ENCODE measurements at regions not wholly inside any gene's neighbourhood (a gene's known extent, or its start where the extent isn't known, plus 50 kb on each side); places are given as distances from the start of the nearest gene placed in this dataset.
"Not testable (repeated sequence)": the region's sequence is repeated elsewhere in the genome, so short reads cannot be mapped to it uniquely, and the experiment has no call there.

DNA sequence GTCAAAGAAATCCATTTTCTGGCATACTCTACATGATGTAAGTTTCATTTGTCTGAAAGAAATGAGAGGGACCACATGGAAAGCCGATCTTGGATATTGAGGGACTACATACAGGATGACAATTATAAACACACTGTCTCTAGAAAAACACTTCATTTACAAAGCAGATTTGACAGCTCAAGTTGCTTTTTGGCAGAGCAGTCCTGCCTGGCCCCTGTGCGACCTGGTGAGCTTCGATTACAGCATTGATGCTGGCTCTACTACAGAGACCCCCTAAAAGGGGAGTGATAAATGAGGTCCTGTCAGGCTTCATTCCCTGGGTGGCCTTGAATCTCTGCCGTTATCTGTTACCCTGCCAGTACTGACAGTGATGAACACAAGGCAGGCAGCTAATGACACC, 215.2 kb upstream of the NOCT start:
- DNase-seq (ENCODE audit: low read depth): no peak

- no peak for DNase-seq (ENCODE audit: low read depth)
These were observed 217.2 kb upstream of the NOCT start for GRCh38 chr4:138798404-138798803.

GRCh38 chr4:138797646-138798045, 217.9 kb upstream of the NOCT start:
- no peak for DNase-seq (ENCODE audit: low read depth)

DNA sequence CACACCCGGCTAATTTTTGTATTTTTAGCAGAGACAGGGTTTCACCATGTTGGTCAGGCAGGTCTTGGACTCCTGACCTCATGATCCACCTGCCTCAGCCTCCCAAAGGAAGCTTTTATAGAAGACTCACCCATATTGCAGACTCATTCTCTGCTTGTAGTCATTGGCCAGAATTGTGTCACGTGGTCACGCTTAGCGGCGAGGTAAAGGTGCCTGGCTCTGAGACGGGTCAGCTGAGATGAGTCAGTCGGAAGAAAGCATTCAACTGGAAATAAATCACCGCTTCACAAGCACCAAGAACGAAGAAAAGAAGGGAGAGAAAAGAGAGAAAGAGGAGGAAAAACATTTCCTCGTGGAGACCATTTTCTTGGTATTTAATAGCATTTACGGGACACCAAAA, 218.8 kb upstream of the NOCT start:
- DNase-seq (ENCODE audit: low read depth): no peak

GRCh38 chr4:138790706-138791340, 224.8 kb upstream of the NOCT start:
- DNase-seq (ENCODE audit: low read depth): no peak

- DNase-seq (ENCODE audit: low read depth): no peak
These were observed 225.8 kb upstream of the NOCT start for GRCh38 chr4:138789796-138790195.

DNA sequence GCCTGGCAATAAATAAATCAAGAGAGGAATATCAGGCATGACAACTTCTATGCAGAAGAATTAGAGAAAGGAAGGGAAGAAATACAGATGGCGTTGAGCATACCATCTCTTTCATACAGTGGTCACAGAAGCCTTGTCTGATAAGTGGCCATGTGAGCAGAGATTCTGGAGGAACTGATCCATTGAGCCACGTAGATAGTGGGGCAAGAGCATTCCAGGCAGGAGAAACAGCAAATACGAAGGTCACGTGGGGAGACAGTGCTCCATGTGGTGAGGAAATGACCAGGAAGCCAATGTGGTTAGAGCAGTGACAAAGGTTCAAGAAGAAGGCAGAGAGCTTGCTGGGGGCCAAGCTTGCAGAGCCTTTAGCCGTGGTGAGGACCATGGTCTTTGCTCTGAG, 226.7 kb upstream of the NOCT start:
- no peak for DNase-seq (ENCODE audit: low read depth)

DNA sequence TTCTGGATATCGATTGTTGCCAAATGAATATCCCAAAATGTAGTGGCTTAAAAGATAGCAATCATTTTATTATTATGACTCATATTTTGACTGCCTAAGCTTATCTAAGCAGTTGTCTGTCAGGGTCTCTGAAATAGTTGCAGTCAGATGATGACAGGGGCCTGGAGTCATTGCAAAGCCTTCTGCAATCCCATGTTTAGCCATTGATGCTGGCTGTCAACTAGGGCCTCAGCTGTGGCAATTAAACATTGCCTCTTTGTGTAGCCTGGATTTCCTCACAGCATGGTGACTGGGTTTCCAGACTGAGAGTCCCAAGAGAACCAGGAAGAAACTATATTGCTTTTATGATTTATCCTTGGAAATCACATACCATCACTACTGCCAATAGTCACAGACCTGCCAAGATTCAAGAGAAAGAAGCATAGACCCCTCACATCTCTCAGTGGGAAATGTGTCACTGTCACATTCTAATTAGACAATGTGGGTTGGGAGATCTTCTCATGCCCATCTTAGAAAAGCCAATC, 227.3 kb upstream of the NOCT start:
- no peak for DNase-seq (ENCODE audit: low read depth)

- DNase-seq (ENCODE audit: low read depth): not testable (repeated sequence)
These were observed 235.8 kb upstream of the NOCT start for GRCh38 chr4:138779761-138780160.

DNA sequence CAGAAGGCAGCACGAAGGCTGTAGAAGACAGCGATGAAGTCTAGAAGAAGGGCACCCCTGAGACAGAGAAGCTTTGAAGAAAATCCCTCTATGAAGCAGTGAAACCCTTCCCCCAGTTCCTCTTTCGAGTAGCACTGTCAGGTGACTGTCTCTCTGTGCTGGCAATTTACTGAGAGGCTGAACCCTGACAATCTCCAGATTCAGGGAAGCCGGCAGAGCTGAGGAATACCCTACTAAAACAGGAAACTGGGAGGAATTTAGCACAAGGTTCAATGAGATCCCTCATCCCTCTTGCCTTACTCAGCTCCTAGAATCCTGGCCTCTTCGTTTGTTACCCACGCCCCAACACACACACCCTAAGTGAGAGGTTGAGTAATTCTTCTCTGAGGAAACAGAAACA, 239.7 kb upstream of the NOCT start:
- DNase-seq (ENCODE audit: low read depth): no peak

- no peak for DNase-seq (ENCODE audit: low read depth)
These were observed 240.1 kb upstream of the NOCT start for GRCh38 chr4:138775489-138775888.

GRCh38 chr4:138774940-138775339, 240.6 kb upstream of the NOCT start:
- no peak for DNase-seq (ENCODE audit: low read depth)

DNA sequence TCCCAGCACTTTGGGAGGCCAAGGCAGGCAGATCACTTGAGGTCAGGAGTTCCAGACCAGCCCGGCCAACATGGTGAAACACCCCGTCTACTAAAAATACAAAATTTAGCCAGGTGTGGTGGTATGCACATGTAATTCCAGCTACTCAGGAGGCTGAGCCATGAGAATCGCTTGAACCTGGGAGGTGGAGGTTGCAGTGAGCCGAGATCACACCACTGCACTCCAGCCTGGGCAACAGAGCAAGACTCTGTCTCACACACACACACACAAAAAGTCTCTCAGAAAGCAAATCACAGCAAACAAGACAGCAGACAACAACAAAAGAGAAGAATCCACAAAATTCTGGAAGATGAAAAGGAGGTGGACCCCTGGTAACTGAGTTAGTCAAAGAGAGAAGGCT, 241.5 kb upstream of the NOCT start:
- not testable (repeated sequence) for DNase-seq (ENCODE audit: low read depth)

GRCh38 chr4:138773321-138773720, 242.3 kb upstream of the NOCT start:
- DNase-seq (ENCODE audit: low read depth): no peak

- DNase-seq (ENCODE audit: low read depth): no peak
These were observed 243.2 kb upstream of the NOCT start for GRCh38 chr4:138772366-138772765.

GRCh38 chr4:138770818-138771217, 244.8 kb upstream of the NOCT start:
- no peak for DNase-seq (ENCODE audit: low read depth)

GRCh38 chr4:138766332-138766731, 249.2 kb upstream of the NOCT start:
- no peak for DNase-seq (ENCODE audit: low read depth)

- DNase-seq (ENCODE audit: low read depth): no peak
These were observed 250.1 kb upstream of the NOCT start for GRCh38 chr4:138765442-138765841.

GRCh38 chr4:138761638-138762220, 253.9 kb upstream of the NOCT start:
- DNase-seq (ENCODE audit: low read depth): no peak

DNA sequence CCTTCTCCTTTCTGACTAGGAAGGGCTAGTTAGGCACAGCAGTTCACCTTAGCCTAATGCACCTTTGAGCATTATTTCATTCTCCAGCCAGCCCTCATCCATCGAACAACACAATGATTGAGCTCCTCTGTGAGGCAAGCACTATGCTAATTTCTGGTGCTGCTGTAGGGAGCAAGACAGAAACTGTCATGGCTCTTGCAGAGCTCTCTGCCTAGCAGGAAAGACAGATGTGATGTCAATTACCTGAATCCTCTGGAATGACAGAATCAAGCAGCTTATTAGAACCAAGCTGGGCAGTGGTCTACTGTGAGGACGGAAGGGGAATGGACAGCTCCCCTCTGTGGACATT, 256.1 kb upstream of the NOCT start:
- DNase-seq (ENCODE audit: low read depth): no peak

DNA sequence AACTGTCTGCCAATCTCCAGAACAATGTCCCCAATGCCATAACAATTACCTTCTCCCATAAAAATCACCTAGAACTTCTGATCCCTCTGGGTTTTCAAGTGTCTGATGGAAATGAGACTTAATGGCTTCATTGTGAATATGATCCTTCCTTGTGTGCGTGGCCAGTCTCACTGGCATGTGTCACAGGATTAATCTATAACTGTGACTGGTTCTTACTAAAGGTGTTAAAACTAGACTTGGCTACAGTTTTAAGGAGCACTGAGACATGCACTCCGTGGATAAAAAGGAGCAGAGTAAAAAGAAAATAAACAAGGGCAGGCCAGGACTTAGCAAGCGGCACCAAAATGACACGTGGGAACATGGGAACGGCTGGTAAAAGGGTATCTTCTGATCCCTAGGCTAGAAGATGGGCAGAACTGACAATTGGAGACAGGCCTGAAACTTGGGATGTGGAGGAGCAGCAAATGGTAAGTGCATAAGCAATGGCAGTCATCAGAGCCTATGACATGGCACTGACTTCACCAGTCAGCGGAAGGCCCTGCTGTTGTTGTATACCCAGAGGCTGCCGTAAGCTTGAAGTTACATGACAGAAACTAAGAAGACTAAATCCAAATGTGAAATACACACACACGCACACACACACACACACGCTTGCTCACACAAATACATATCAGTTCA, 256.6 kb upstream of the NOCT start:
- no peak for DNase-seq (ENCODE audit: low read depth)

- DNase-seq (ENCODE audit: low read depth): no peak
These were observed 257.4 kb upstream of the NOCT start for GRCh38 chr4:138758196-138758595.

DNA sequence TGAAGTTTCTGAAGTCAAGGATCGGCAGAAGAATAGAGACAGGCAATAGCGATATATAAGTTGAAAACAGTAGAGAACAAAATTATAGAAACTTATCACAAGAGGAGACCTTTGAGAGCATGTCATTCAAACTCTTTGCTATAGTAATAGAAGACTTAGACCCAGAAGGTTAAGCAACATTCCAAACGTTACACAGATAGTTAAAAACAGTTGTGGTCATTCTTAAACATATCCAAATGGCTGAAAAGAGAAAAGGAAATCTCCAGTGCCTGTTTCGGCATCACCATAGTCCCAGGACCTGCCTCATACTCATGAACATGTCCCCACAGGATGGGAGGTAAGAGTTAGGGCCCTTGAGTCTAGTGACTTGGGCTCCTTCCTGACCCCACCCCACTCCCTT, 258.1 kb upstream of the NOCT start:
- DNase-seq (ENCODE audit: low read depth): no peak

GRCh38 chr4:138756519-138756918, 259.1 kb upstream of the NOCT start:
- no peak for DNase-seq (ENCODE audit: low read depth)
